Ammon's horn (tissue), 1 donor: ENCODE measurements at regions not wholly inside any gene's neighbourhood (a gene's known extent, or its start where the extent isn't known, plus 50 kb on each side); places are given as distances from the start of the nearest gene placed in this dataset.

Experiments used
- DNase-seq: peaks from one replicate; pipeline ENCODE4 v3.0.0-alpha.2; 2016; ENCODE audit warnings: low spot score

GRCh38 chr2:48912110-48912509 is 156.6 kb upstream of the LHCGR start:
- peak; percentile 37 for DNase-seq

GRCh38 chr2:48910961-48911360 is 155.4 kb upstream of the LHCGR start:
- DNase-seq = no peak

- peak; percentile 61 for DNase-seq
Measured at GRCh38 chr2:48906633-48907032, 151.1 kb upstream of the LHCGR start.

GRCh38 chr2:48905696-48906095 is 150.2 kb upstream of the LHCGR start:
- no peak for DNase-seq

- no peak for DNase-seq
Measured at GRCh38 chr2:48902521-48902920, 147.0 kb upstream of the LHCGR start.

GRCh38 chr2:48901416-48901815 is 145.9 kb upstream of the LHCGR start:
- DNase-seq = no peak

GRCh38 chr2:48901015-48901343 is 145.5 kb upstream of the LHCGR start:
- DNase-seq = no peak

- DNase-seq = peak; percentile 86
Measured at GRCh38 chr2:48900321-48901014, 144.9 kb upstream of the LHCGR start.

- no peak for DNase-seq
Measured at GRCh38 chr2:48896870-48897269, 141.3 kb upstream of the LHCGR start.

GRCh38 chr2:48890454-48891131 is 135.1 kb upstream of the LHCGR start:
- no peak for DNase-seq

- no peak for DNase-seq
Measured at GRCh38 chr2:48888066-48888465, 132.5 kb upstream of the LHCGR start.

GRCh38 chr2:48886919-48887318 is 131.4 kb upstream of the LHCGR start:
- no peak for DNase-seq

- DNase-seq = no peak
Measured at GRCh38 chr2:48885841-48886240, 130.3 kb upstream of the LHCGR start.

GRCh38 chr2:48883661-48884060 is 128.1 kb upstream of the LHCGR start:
- DNase-seq = no peak

- no peak for DNase-seq
Measured at GRCh38 chr2:48874282-48874681, 118.8 kb upstream of the LHCGR start.

GRCh38 chr2:48873666-48874065 is 118.1 kb upstream of the LHCGR start:
- no peak for DNase-seq

- no peak for DNase-seq
Measured at GRCh38 chr2:48870942-48871341, 115.4 kb upstream of the LHCGR start.

GRCh38 chr2:48870503-48870902 is 115.0 kb upstream of the LHCGR start:
- DNase-seq = no peak

- DNase-seq = no peak
Measured at GRCh38 chr2:48865704-48866103, 110.2 kb upstream of the LHCGR start.

- no peak for DNase-seq
Measured at GRCh38 chr2:48860380-48860779, 104.9 kb upstream of the LHCGR start.

GRCh38 chr2:48856657-48857056 is 101.1 kb upstream of the LHCGR start:
- no peak for DNase-seq

GRCh38 chr2:48856144-48856543 is 100.6 kb upstream of the LHCGR start:
- DNase-seq = no peak

- DNase-seq = peak; percentile 40
Measured at GRCh38 chr2:48855142-48855541, 99.6 kb upstream of the LHCGR start.

- DNase-seq = peak; percentile 33
Measured at GRCh38 chr2:48854681-48855080, 99.2 kb upstream of the LHCGR start.
